C4-2B (cell line): ENCODE measurements at regions not wholly inside any gene's neighbourhood (a gene's known extent, or its start where the extent isn't known, plus 50 kb on each side); places are given as distances from the start of the nearest gene placed in this dataset.

Experiments used
- CTCF ChIP-seq: fragments of 450-650 bp; conservative IDR thresholded peaks from 2 replicates; pipeline ENCODE4 v1.5.1; 2017; ENCODE audit warnings: mild to moderate bottlenecking
- ZFX ChIP-seq: fragments of 450-650 bp; IDR thresholded peaks from 2 replicates; pipeline ENCODE4 v1.6.1; 2017

GRCh38 chr2:239609607-239610310, 208.9 kb upstream of the HDAC4 start:
- no peak for TF ChIP-seq CTCF
- TF ChIP-seq ZFX: no peak
